Esophagus squamous epithelium (tissue), 4 donors: ENCODE measurements at regions not wholly inside any gene's neighbourhood (a gene's known extent, or its start where the extent isn't known, plus 50 kb on each side); places are given as distances from the start of the nearest gene placed in this dataset.

Experiments used
- POLR2A ChIP-seq, 4 donors: fragments of 450-650 bp; IDR thresholded peaks; one replicate each; pipeline ENCODE4 v1.6.1; 2017; ENCODE audit warnings: antibody characterized with exemption in 4 of 4, mild to moderate bottlenecking in 4 of 4, moderate library complexity in 3 of 4
- TF ChIP-seq, protein P1 (sequence below), 6 experiments: fragments of 450-650 bp in 4 of 6; fragments of 200-600 bp in 2 of 6; sonication (generic) in 2 of 6; IDR thresholded peaks; one replicate each; pipeline ENCODE4 v1.5.1; 2016 to 2019; ENCODE audit warnings: antibody characterized with exemption in 6 of 6, mild to moderate bottlenecking in 4 of 6, moderate library complexity in 4 of 6

DNA sequence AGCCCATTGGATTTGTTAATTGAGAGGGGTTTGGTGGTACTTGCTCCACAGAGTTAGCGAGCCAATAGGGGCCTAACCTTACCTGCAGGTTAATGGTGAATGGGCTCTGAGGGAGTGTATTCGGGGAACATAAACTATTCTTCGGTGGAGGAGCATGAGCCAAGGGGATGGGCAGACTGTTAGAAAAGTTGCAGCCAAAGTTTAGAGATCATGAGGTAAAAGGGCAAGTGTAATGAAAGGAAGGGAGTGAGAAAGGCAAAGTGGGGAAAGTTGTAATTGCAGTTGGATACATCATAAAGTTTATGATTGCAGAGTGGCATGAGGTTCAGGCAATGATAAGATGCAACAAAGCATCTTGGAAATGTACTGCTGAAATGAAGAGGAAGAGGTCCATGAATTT, 142.1 kb upstream of the TBX18 start:
- TF ChIP-seq, protein P1, sequence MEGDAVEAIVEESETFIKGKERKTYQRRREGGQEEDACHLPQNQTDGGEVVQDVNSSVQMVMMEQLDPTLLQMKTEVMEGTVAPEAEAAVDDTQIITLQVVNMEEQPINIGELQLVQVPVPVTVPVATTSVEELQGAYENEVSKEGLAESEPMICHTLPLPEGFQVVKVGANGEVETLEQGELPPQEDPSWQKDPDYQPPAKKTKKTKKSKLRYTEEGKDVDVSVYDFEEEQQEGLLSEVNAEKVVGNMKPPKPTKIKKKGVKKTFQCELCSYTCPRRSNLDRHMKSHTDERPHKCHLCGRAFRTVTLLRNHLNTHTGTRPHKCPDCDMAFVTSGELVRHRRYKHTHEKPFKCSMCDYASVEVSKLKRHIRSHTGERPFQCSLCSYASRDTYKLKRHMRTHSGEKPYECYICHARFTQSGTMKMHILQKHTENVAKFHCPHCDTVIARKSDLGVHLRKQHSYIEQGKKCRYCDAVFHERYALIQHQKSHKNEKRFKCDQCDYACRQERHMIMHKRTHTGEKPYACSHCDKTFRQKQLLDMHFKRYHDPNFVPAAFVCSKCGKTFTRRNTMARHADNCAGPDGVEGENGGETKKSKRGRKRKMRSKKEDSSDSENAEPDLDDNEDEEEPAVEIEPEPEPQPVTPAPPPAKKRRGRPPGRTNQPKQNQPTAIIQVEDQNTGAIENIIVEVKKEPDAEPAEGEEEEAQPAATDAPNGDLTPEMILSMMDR (IDR thresholded peaks at IDR 0.05) = no peak
- TF ChIP-seq POLR2A (IDR thresholded peaks at IDR 0.05) = no peak
